ENCODE measurements at regions not wholly inside any gene's neighbourhood (a gene's known extent, or its start where the extent isn't known, plus 50 kb on each side); places are given as distances from the start of the nearest gene placed in this dataset.

DNA sequence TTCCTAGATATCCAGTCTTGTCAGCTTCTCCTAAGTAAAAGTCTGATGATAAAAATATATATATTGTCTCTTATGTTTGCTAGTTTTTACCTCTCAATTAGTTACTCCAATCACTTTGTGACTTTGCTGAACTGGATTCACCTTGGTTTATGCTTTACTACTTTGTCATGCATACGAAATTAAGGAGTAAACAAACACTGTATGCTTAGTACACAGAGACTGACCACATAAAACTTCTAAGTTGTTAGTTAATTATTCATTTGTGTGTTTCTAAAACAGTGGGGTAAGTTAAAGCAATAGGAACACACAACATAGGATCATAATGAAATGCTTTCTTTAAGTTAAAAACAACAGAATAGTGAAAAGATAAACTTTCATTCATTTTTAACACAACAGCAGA is 877.3 kb upstream of the MAP3K7 start:
- no peak for DNase-seq (ENCODE audit: extremely low read depth, low read depth)

DNA sequence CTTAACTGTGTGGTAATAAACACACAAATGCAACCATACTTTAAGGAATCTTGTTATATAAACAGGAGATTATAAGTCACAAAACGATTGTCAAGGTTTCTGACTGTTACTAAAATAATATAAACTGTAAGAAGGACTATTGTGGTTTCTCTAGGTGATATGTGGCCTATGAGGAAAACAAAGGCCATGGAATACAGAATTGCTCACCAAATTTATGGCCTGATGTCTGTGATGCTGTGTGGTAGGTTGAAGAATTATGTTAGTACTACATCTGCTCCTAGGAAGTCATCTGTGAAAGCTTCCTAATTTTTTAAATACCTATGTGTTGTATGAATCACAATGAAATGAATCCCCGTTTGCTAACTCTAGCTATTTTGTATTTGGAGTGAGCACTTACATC is 875.4 kb upstream of the MAP3K7 start:
- no peak for DNase-seq (ENCODE audit: extremely low read depth, low read depth)

DNA sequence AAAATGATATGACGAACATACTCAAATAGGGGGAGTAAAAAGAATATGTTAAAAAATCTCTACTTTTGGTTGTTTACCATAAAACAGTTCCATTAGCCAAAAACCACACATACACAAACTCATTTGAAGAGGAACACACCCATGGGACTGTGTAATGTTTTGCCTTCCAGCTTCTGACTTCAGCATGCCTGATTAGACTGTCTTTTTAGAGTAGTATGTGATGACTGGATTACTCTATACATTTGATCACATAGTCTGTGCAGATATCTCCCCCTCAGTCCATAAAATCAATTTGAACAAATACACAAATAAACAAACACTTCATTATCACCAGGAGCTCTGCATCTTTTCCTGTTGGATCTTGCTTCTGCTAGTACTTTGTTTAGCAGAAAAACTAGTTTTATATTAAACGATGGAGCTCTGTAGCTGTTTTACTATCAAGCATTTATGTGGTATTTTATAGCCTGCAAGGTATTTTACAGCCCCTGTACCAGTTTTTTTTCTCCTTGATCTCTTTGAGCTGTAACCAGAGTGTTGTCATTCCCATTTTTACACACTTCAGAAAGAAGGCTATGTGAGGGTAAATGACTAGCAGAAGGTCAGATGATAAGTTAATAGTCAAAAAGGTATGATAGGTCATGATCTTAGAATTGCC is 866.5 kb upstream of the MAP3K7 start:
- no peak for DNase-seq (ENCODE audit: extremely low read depth, low read depth)

GRCh38 chr6:91449539-91449938 is 862.7 kb upstream of the MAP3K7 start:
- DNase-seq (ENCODE audit: extremely low read depth, low read depth): no peak

GRCh38 chr6:91447530-91448254 is 860.8 kb upstream of the MAP3K7 start:
- no peak for DNase-seq (ENCODE audit: extremely low read depth, low read depth)

DNA sequence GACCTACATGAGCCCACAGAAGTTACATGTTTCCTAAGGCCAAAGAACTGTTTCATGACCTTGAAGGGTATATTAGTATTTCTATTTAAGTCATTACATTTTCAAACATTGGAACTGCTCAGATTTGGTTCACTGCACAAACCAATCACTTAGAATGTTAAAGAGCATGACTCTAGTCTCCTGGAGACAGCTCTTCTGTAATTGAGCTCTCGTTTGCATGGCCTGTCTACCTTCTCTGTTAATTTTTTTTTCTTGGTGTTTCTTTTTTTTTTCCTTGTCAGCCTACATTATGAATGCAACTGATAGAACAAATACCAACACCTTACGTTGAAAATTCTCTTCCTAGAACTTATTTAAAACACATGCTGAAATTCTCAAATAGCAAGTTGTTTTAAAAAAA is 860.2 kb upstream of the MAP3K7 start:
- no peak for DNase-seq (ENCODE audit: extremely low read depth, low read depth)

DNA sequence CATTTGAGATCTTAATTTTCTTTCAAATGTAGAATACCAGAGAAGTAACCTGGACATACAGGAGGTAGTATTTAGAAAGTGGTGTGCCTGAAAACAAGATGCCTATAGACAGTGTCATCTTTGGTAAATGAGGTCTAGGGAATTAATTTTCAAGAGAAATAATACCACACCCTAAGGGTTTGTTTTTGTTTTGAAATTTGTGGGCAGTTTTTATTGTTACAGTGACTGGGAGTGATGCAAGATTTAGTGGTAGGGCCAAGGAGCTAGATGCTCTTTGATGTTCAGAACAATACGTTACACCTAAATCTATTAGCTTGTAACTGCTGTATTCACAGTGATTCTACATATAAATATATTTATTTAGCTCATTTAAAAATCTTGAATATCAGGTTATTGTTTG is 856.5 kb upstream of the MAP3K7 start:
- no peak for DNase-seq (ENCODE audit: extremely low read depth, low read depth)

GRCh38 chr6:91442342-91442741 is 855.5 kb upstream of the MAP3K7 start:
- DNase-seq (ENCODE audit: extremely low read depth, low read depth): no peak

GRCh38 chr6:91438570-91438969 is 851.7 kb upstream of the MAP3K7 start:
- no peak for DNase-seq (ENCODE audit: extremely low read depth, low read depth)

DNA sequence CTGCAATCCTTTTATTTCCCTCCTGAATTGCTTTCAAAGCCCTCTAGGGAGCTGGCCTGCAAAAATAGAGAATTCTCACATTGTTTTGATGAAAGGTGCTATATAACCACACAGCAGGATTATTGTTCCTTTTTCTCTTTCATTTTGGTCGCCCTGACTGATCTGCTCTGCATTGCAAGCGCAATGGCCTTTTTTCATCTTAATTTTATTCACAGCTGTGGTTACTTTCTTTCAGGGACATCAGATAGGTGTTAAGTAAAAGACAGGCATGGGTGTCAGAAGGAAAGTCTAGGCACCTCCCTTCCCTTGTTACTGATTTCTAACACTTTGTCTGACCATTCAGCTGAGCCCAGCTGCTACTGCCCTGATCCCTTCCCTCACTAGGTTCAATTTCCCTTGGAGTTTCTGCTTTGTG is 850.5 kb upstream of the MAP3K7 start:
- DNase-seq (ENCODE audit: extremely low read depth, low read depth): no peak

GRCh38 chr6:91436448-91436847 is 849.6 kb upstream of the MAP3K7 start:
- DNase-seq (ENCODE audit: extremely low read depth, low read depth): no peak

DNA sequence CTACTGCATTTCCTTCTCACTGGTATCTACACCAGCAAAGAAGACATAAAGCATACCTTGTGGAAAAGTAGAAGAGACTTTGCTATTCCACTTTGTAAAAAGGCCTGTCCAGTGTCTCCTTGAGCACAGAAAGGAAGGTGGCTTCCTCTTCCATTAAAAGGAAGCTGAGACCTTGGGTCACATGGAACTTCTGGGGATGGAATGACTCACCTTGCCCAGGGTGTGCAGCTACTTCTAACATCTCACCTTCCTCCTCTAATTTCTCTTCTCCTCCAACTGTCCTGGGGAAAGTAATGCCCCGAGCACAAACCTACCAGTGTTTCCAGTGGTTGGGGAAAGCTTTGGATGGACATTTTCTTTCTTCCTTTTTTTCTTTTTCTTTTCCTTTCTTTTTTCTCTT is 848.8 kb upstream of the MAP3K7 start:
- DNase-seq (ENCODE audit: extremely low read depth, low read depth): no peak

DNA sequence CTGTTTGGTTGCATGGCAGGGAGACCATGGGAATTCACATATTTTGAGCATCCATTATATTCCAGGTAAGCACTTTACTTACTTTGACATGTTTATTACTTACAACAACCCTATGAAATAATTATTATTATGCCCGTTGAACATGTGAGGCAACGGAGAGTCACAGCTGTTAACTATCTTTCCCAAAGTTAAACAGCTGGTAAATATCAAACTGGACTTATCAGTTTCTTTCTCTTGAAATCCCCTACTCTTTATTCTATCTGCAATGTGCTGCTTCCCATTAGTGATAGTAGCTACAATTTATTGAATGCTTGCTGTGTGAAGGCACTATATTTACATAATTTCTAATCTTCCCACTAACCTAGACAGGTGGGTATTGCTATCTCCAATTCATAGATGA is 847.7 kb upstream of the MAP3K7 start:
- no peak for DNase-seq (ENCODE audit: extremely low read depth, low read depth)

GRCh38 chr6:91433660-91434534 is 847.0 kb upstream of the MAP3K7 start:
- no peak for DNase-seq (ENCODE audit: extremely low read depth, low read depth)

- DNase-seq (ENCODE audit: extremely low read depth, low read depth): no peak
Measured at GRCh38 chr6:91428953-91429560, 842.2 kb upstream of the MAP3K7 start.

GRCh38 chr6:91428296-91428695 is 841.4 kb upstream of the MAP3K7 start:
- DNase-seq (ENCODE audit: extremely low read depth, low read depth): no peak

- no peak for DNase-seq (ENCODE audit: extremely low read depth, low read depth)
Measured at GRCh38 chr6:91420243-91420642, 833.4 kb upstream of the MAP3K7 start.

DNA sequence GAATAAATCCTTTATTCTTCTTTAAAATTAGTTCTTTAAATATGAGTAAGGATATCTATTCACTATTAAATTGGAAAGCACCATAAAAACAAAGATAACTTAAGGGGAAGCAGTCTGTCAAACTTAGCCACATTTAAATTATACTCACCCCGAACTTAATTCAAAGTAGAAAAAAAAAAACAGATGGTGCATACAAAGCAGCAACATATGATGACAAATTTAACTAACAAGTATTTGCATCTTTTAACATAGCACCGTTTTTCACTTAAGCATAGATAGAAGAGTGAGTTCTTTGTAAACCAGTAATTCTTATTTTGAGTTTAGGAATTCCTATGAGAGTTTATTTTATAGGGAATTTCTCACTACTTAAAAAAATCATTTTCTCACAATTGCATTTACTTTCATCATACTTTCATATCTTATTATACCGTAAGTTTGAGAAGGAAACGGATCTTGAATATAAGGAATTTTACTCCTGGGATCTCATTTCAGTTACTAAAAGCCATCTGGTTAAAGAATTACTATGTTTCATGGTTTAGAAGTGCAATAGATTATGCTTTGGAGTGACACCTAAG is 828.2 kb upstream of the MAP3K7 start:
- no peak for DNase-seq (ENCODE audit: extremely low read depth, low read depth)

DNA sequence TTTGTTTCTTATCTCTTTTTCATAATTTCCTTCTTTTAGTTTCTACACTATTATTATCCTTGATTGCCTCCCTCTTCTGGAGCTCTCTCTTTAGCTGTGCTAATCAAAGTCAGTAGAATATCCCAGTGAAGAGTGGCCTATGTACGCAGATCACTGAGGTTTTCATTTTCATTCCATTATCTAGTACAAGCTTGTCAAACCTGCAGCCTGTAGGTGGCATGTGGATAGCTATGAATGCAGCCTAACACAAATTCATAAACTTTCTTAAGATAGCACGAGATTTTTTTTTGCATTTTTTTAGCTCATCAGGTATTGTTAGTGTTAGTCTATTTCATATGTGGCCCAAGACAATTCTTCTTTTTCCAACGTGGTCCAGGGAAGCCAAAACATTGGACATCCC is 825.7 kb upstream of the MAP3K7 start:
- no peak for DNase-seq (ENCODE audit: extremely low read depth, low read depth)

GRCh38 chr6:91407706-91408105 is 820.8 kb upstream of the MAP3K7 start:
- DNase-seq (ENCODE audit: extremely low read depth, low read depth): no peak

DNA sequence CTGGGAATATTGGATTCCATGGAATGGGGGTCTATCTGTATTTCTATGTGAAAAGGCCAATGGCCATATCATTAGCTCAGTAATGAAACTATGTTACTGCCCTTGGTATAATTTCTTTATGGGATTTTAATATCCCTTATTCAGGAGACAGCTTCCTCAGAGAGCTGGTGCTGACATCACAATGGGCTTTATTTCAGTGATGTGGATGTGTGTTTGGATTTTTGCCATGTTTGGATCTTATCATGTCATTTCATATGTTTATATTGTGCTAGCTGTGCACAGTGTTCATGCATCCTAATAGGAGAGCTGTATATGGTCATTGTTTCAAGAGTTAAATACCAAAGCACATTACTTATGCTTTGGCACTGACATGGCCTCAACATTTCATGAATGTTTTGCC is 806.1 kb upstream of the MAP3K7 start:
- DNase-seq (ENCODE audit: extremely low read depth, low read depth): no peak
